OCI-LY1 (cell line): ENCODE measurements at regions not wholly inside any gene's neighbourhood (a gene's known extent, or its start where the extent isn't known, plus 50 kb on each side); places are given as distances from the start of the nearest gene placed in this dataset.

Experiments
- H2AFZ ChIP-seq: fragments of 200-600 bp; sonication (generic), shearing (Covaris generic); 2 replicates; pipeline ENCODE4 v1.6.0; 2014; ENCODE audit warnings: antibody characterized with exemption, mild to moderate bottlenecking, low read length
- H3F3A ChIP-seq: fragments of 200-600 bp; sonication (generic), shearing (Covaris generic); 2 replicates; pipeline ENCODE4 v1.6.0; 2014; ENCODE audit warnings: mild to moderate bottlenecking, antibody characterized with exemption, low read length, moderate library complexity; ENCODE audit not compliant: insufficient read depth
- H3K27ac ChIP-seq: fragments of 200-600 bp; sonication (generic); 2 replicates; pipeline ENCODE4 v1.5.1; 2014; ENCODE audit warnings: low read length, mixed run types, mild to moderate bottlenecking, low read depth; ENCODE audit not compliant: poor library complexity, severe bottlenecking
- H3K27me3 ChIP-seq: fragments of 200-600 bp; sonication (generic); 2 replicates; pipeline ENCODE4 v1.6.0; 2014; ENCODE audit warnings: antibody characterized with exemption, mild to moderate bottlenecking, low read length, moderate library complexity; ENCODE audit not compliant: insufficient read depth
- H3K36me3 ChIP-seq: fragments of 200-600 bp; sonication (generic); 2 replicates; pipeline ENCODE4 v1.6.1; 2014; ENCODE audit warnings: mild to moderate bottlenecking, antibody characterized with exemption, low read length, moderate library complexity, mixed read lengths; ENCODE audit not compliant: insufficient read depth
- H3K4me1 ChIP-seq: fragments of 200-600 bp; sonication (generic); 2 replicates; pipeline ENCODE4 v1.5.1; 2014; ENCODE audit warnings: mild to moderate bottlenecking, low read length, moderate library complexity; ENCODE audit not compliant: insufficient read depth, severe bottlenecking
- H3K4me2 ChIP-seq: fragments of 200-600 bp; sonication (generic), shearing (Covaris generic); 2 replicates; pipeline ENCODE4 v1.6.1; 2014; ENCODE audit warnings: low read length
- H3K4me3 ChIP-seq: fragments of 200-600 bp; sonication (generic); 2 replicates; pipeline ENCODE4 v1.5.1; 2014; ENCODE audit warnings: low read length, low read depth, mild to moderate bottlenecking, mixed read lengths; ENCODE audit not compliant: poor library complexity, severe bottlenecking
- H3K79me2 ChIP-seq: fragments of 200-600 bp; shearing (Covaris generic); 2 replicates; pipeline ENCODE4 v1.6.1; 2016; ENCODE audit warnings: mixed run types, low read length, mixed read lengths; ENCODE audit not compliant: insufficient read depth
- H3K9ac ChIP-seq: fragments of 200-600 bp; sonication (generic), shearing (Covaris generic); 2 replicates; pipeline ENCODE4 v1.6.1; 2014; ENCODE audit warnings: mild to moderate bottlenecking, low read length, mixed read lengths
- H3K9me2 ChIP-seq: fragments of 200-600 bp; sonication (generic), shearing (Covaris generic); 2 replicates; pipeline ENCODE4 v1.6.1; 2014; ENCODE audit warnings: low read depth, mild to moderate bottlenecking, low read length, mixed read lengths
- H3K9me3 ChIP-seq: fragments of 200-600 bp; shearing (Covaris generic); 2 replicates; pipeline ENCODE4 v1.6.1; 2014; ENCODE audit warnings: low read length, mixed read lengths
- H4K20me1 ChIP-seq: fragments of 200-600 bp; sonication (generic), shearing (Covaris generic); 2 replicates; pipeline ENCODE4 v1.6.0; 2016; ENCODE audit warnings: mild to moderate bottlenecking, low read length; ENCODE audit not compliant: insufficient read depth
- EZH2 ChIP-seq: fragments of 200-600 bp; sonication (generic), shearing (Covaris generic); IDR thresholded peaks from 2 replicates; pipeline ENCODE4 v1.8.0; 2017; ENCODE audit warnings: borderline replicate concordance, mixed run types, mild to moderate bottlenecking, antibody characterized with exemption, low read length, moderate library complexity, mixed read lengths
- TF ChIP-seq, protein P1 (sequence below): fragments of 200-600 bp; sonication (generic), shearing (Covaris generic); IDR thresholded peaks from 2 replicates; pipeline ENCODE4 v1.5.1; 2017; ENCODE audit warnings: mild to moderate bottlenecking, antibody characterized with exemption, low read length, moderate library complexity, mixed read lengths

DNA sequence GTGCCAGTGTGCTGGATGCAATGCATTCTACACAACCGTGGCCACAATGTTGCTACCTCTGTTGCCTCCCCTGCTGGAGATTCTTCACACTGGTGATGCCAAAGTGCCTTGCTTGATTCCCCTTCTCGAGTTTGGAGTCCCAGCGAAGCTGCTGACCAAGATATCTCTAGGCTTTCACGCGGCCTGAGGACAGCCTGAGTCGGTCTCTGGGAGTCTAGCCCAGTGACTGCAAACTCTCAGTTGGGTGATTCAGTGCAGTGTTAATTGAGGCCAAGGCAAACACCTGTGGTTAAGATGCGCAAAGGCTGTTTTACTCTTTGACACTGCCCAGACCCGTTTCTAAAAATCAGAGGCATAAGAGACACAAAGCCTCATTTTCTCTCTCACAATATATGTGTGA lies 434.4 kb downstream of the NR2F2 start:
- Histone ChIP-seq H2AFZ (no peak overlapping the region), H3F3A (no peaks in the 10 kb centered on the region), H3K9ac (no peak overlapping the region), H3K9me3 (no peaks in the 10 kb centered on the region), H3K4me2 (no peak overlapping the region), H3K79me2 (no peaks in the 10 kb centered on the region), H3K36me3 (no peaks in the 10 kb centered on the region), H3K9me2 (no peaks in the 10 kb centered on the region), H3K27ac (no peak overlapping the region), H3K27me3 (no peaks in the 10 kb centered on the region), H3K4me1 (no peaks in the 10 kb centered on the region), H3K4me3 (no peak overlapping the region), H4K20me1 (no peaks in the 10 kb centered on the region)
- TF ChIP-seq EZH2, result no peak
- TF ChIP-seq, protein P1, sequence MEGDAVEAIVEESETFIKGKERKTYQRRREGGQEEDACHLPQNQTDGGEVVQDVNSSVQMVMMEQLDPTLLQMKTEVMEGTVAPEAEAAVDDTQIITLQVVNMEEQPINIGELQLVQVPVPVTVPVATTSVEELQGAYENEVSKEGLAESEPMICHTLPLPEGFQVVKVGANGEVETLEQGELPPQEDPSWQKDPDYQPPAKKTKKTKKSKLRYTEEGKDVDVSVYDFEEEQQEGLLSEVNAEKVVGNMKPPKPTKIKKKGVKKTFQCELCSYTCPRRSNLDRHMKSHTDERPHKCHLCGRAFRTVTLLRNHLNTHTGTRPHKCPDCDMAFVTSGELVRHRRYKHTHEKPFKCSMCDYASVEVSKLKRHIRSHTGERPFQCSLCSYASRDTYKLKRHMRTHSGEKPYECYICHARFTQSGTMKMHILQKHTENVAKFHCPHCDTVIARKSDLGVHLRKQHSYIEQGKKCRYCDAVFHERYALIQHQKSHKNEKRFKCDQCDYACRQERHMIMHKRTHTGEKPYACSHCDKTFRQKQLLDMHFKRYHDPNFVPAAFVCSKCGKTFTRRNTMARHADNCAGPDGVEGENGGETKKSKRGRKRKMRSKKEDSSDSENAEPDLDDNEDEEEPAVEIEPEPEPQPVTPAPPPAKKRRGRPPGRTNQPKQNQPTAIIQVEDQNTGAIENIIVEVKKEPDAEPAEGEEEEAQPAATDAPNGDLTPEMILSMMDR, result no peak

DNA sequence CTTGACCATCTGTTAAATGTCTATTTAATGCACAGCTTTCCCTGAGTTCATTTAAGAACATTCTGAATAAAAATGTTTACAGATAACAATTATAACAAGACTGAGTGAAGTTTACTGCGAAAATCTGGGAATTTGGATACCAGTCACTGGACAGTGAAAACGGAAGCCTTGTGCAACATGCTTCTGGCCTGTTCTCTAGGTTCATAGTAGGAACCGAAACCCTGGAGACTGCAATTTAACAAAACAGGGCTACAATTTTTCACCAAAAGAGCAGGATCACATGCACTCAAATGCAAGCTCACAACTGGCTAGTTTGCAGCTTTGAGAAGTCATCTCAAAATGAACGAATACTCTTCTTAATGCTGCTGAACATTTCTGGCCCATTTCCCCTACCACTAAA lies 435.9 kb downstream of the NR2F2 start:
- no peak for TF ChIP-seq EZH2
- TF ChIP-seq, protein P1, result no peak
- Histone ChIP-seq H4K20me1 (no peaks in the 10 kb centered on the region), H3K4me1 (no peaks in the 10 kb centered on the region), H3K9me2 (no peaks in the 10 kb centered on the region), H3F3A (no peaks in the 10 kb centered on the region), H3K4me3 (no peak overlapping the region), H2AFZ (no peak overlapping the region), H3K4me2 (no peak overlapping the region), H3K9me3 (no peaks in the 10 kb centered on the region), H3K36me3 (no peaks in the 10 kb centered on the region), H3K9ac (no peak overlapping the region), H3K79me2 (no peaks in the 10 kb centered on the region), H3K27ac (no peak overlapping the region), H3K27me3 (no peaks in the 10 kb centered on the region)

DNA sequence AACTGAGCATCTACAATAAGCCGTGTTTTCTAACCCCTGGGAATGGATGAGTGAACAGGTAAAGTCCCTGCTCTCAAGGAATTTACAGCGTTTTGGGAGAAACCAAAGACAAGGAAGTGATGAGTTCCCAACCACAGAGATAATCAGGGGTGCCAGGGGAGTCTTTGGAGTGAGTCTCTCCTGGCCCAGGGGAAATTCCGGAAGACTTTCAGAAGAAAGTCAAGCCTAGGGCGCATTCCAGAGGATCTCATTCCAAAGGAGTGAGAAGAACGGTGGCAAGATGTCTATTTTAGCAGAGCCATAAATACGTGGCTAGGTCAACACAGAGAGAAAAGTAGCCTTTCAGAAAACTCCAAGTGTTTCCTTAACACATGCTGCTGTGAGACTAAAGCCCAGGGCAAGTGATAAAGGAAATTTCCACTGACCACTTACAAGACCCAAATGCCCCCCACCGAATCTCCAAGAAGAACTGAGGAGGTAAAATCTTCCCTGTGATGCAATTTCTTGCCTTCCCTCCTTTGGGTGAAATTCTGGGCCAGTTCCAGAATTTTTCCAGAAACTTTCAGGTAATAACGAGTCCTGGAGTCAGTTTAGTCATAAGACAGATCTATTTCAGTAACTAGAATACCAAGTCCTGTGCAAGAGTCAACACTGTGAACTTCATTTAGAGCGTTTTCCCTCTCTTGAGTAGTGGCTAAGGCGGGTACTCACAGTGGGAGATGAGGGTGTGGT lies 437.4 kb downstream of the NR2F2 start:
- Histone ChIP-seq H3K36me3 (no peaks in the 10 kb centered on the region), H3K27ac (no peak overlapping the region), H4K20me1 (no peaks in the 10 kb centered on the region), H3K27me3 (no peaks in the 10 kb centered on the region), H2AFZ (no peak overlapping the region), H3K9ac (no peak overlapping the region), H3K4me3 (no peak overlapping the region), H3K9me3 (no peaks in the 10 kb centered on the region), H3K4me1 (no peaks in the 10 kb centered on the region), H3K79me2 (no peaks in the 10 kb centered on the region), H3K4me2 (no peak overlapping the region), H3K9me2 (no peaks in the 10 kb centered on the region), H3F3A (no peaks in the 10 kb centered on the region)
- TF ChIP-seq, protein P1, result no peak
- no peak for TF ChIP-seq EZH2
